ENCODE measurements at regions not wholly inside any gene's neighbourhood (a gene's known extent, or its start where the extent isn't known, plus 50 kb on each side); places are given as distances from the start of the nearest gene placed in this dataset.

GRCh38 chr22:49405590-49405989 lies 422.1 kb downstream of the BRD1 start:
- no peak overlapping the region for H3K9ac ChIP-seq (ENCODE audit: low read length in 5 of 5)
- H3K4me3 ChIP-seq (ENCODE audit: low read depth in 1 of 5, low read length in 5 of 5): no peak overlapping the region
- H3K4me1 ChIP-seq (ENCODE audit: control insufficient read depth in 5 of 5, insufficient read depth in 5 of 5, low read length in 5 of 5): no peaks in the 10 kb centered on the region

GRCh38 chr22:49404576-49405241 lies 423.0 kb downstream of the BRD1 start:
- no peaks in the 10 kb centered on the region for H3K4me1 ChIP-seq (ENCODE audit: control insufficient read depth in 5 of 5, insufficient read depth in 5 of 5, low read length in 5 of 5)
- H3K9ac ChIP-seq (ENCODE audit: low read length in 5 of 5): no peak overlapping the region
- H3K9me3 ChIP-seq (ENCODE audit: control insufficient read depth in 5 of 5, low read length in 5 of 5): peaks cover 0 to 6% (median 0%) of the 10 kb centered on the region in 5 donors
- H3K27ac ChIP-seq (ENCODE audit: low read depth, low read length): no peak overlapping the region
- no peak overlapping the region for H3K4me3 ChIP-seq (ENCODE audit: low read depth in 1 of 5, low read length in 5 of 5)
- H3K36me3 ChIP-seq (ENCODE audit: control insufficient read depth in 5 of 5, insufficient read depth in 5 of 5, low read length in 5 of 5): no peaks in the 10 kb centered on the region
- H3K27me3 ChIP-seq (ENCODE audit: control insufficient read depth in 5 of 5, insufficient read depth in 4 of 5, low read length in 5 of 5): peaks cover 4 to 25% (median 16%) of the 10 kb centered on the region in 5 donors

More at GRCh38 chr22:49405590-49405989, 422.1 kb downstream of the BRD1 start:
- H3K27ac ChIP-seq (ENCODE audit: low read depth, low read length): no peak overlapping the region
- H3K36me3 ChIP-seq (ENCODE audit: control insufficient read depth in 5 of 5, insufficient read depth in 5 of 5, low read length in 5 of 5): no peaks in the 10 kb centered on the region
- H3K27me3 ChIP-seq (ENCODE audit: control insufficient read depth in 5 of 5, insufficient read depth in 4 of 5, low read length in 5 of 5): peaks cover 4 to 23% (median 13%) of the 10 kb centered on the region in 5 donors
- peaks cover 0 to 7% (median 0%) of the 10 kb centered on the region in 5 donors for H3K9me3 ChIP-seq (ENCODE audit: control insufficient read depth in 5 of 5, low read length in 5 of 5)

GRCh38 chr22:49404020-49404419 lies 423.7 kb downstream of the BRD1 start:
- peaks cover 0 to 4% (median 0%) of the 10 kb centered on the region in 5 donors for H3K9me3 ChIP-seq (ENCODE audit: control insufficient read depth in 5 of 5, low read length in 5 of 5)
- no peak overlapping the region for H3K9ac ChIP-seq (ENCODE audit: low read length in 5 of 5)
- H3K27me3 ChIP-seq (ENCODE audit: control insufficient read depth in 5 of 5, insufficient read depth in 4 of 5, low read length in 5 of 5): peaks cover 11 to 25% (median 16%) of the 10 kb centered on the region in 5 donors
- no peak overlapping the region for H3K4me3 ChIP-seq (ENCODE audit: low read depth in 1 of 5, low read length in 5 of 5)
- H3K4me1 ChIP-seq (ENCODE audit: control insufficient read depth in 5 of 5, insufficient read depth in 5 of 5, low read length in 5 of 5): no peaks in the 10 kb centered on the region
- no peaks in the 10 kb centered on the region for H3K36me3 ChIP-seq (ENCODE audit: control insufficient read depth in 5 of 5, insufficient read depth in 5 of 5, low read length in 5 of 5)
- no peak overlapping the region for H3K27ac ChIP-seq (ENCODE audit: low read depth, low read length)

GRCh38 chr22:49403102-49403501 lies 424.6 kb downstream of the BRD1 start:
- H3K9ac ChIP-seq (ENCODE audit: low read length in 5 of 5): no peak overlapping the region
- peaks cover 11 to 26% (median 16%) of the 10 kb centered on the region in 5 donors for H3K27me3 ChIP-seq (ENCODE audit: control insufficient read depth in 5 of 5, insufficient read depth in 4 of 5, low read length in 5 of 5)
- H3K4me1 ChIP-seq (ENCODE audit: control insufficient read depth in 5 of 5, insufficient read depth in 5 of 5, low read length in 5 of 5): no peaks in the 10 kb centered on the region
- H3K36me3 ChIP-seq (ENCODE audit: control insufficient read depth in 5 of 5, insufficient read depth in 5 of 5, low read length in 5 of 5): no peaks in the 10 kb centered on the region
- H3K4me3 ChIP-seq (ENCODE audit: low read depth in 1 of 5, low read length in 5 of 5): no peak overlapping the region
- H3K9me3 ChIP-seq (ENCODE audit: control insufficient read depth in 5 of 5, low read length in 5 of 5): peaks cover 0 to 4% (median 0%) of the 10 kb centered on the region in 5 donors
- H3K27ac ChIP-seq (ENCODE audit: low read depth, low read length): no peak overlapping the region

GRCh38 chr22:49402169-49402568 lies 425.5 kb downstream of the BRD1 start:
- Histone ChIP-seq H3K4me3 (ENCODE audit: low read depth in 1 of 5, low read length in 5 of 5) (no peak overlapping the region), H3K36me3 (ENCODE audit: control insufficient read depth in 5 of 5, insufficient read depth in 5 of 5, low read length in 5 of 5) (no peaks in the 10 kb centered on the region), H3K4me1 (ENCODE audit: control insufficient read depth in 5 of 5, insufficient read depth in 5 of 5, low read length in 5 of 5) (no peaks in the 10 kb centered on the region), H3K27me3 (ENCODE audit: control insufficient read depth in 5 of 5, insufficient read depth in 4 of 5, low read length in 5 of 5) (peaks cover 11 to 26% (median 19%) of the 10 kb centered on the region in 5 donors), H3K9me3 (ENCODE audit: control insufficient read depth in 5 of 5, low read length in 5 of 5) (peaks cover 0 to 4% (median 0%) of the 10 kb centered on the region in 5 donors), H3K27ac (ENCODE audit: low read depth, low read length) (no peak overlapping the region), H3K9ac (ENCODE audit: low read length in 5 of 5) (no peak overlapping the region)

- no peaks in the 10 kb centered on the region for H3K4me1 ChIP-seq (ENCODE audit: control insufficient read depth in 5 of 5, insufficient read depth in 5 of 5, low read length in 5 of 5)
- peaks cover 0 to 4% (median 0%) of the 10 kb centered on the region in 5 donors for H3K9me3 ChIP-seq (ENCODE audit: control insufficient read depth in 5 of 5, low read length in 5 of 5)
- no peak overlapping the region for H3K9ac ChIP-seq (ENCODE audit: low read length in 5 of 5)
Observed at GRCh38 chr22:49400941-49401598, 426.6 kb downstream of the BRD1 start.

GRCh38 chr22:49400136-49400940 lies 427.3 kb downstream of the BRD1 start:
- Histone ChIP-seq H3K4me3 (ENCODE audit: low read depth in 1 of 5, low read length in 5 of 5) (no peak overlapping the region), H3K9ac (ENCODE audit: low read length in 5 of 5) (no peak overlapping the region), H3K27me3 (ENCODE audit: control insufficient read depth in 5 of 5, insufficient read depth in 4 of 5, low read length in 5 of 5) (peaks cover 7 to 21% (median 13%) of the 10 kb centered on the region in 5 donors), H3K27ac (ENCODE audit: low read depth, low read length) (no peak overlapping the region), H3K36me3 (ENCODE audit: control insufficient read depth in 5 of 5, insufficient read depth in 5 of 5, low read length in 5 of 5) (no peaks in the 10 kb centered on the region), H3K9me3 (ENCODE audit: control insufficient read depth in 5 of 5, low read length in 5 of 5) (peaks cover 0 to 4% (median 0%) of the 10 kb centered on the region in 5 donors), H3K4me1 (ENCODE audit: control insufficient read depth in 5 of 5, insufficient read depth in 5 of 5, low read length in 5 of 5) (no peaks in the 10 kb centered on the region)

More at GRCh38 chr22:49400941-49401598, 426.6 kb downstream of the BRD1 start:
- Histone ChIP-seq H3K27me3 (ENCODE audit: control insufficient read depth in 5 of 5, insufficient read depth in 4 of 5, low read length in 5 of 5) (peaks cover 7 to 19% (median 13%) of the 10 kb centered on the region in 5 donors), H3K36me3 (ENCODE audit: control insufficient read depth in 5 of 5, insufficient read depth in 5 of 5, low read length in 5 of 5) (no peaks in the 10 kb centered on the region), H3K27ac (ENCODE audit: low read depth, low read length) (no peak overlapping the region), H3K4me3 (ENCODE audit: low read depth in 1 of 5, low read length in 5 of 5) (no peak overlapping the region)

GRCh38 chr22:49398646-49399045 lies 429.0 kb downstream of the BRD1 start:
- H3K27me3 ChIP-seq (ENCODE audit: control insufficient read depth in 5 of 5, insufficient read depth in 4 of 5, low read length in 5 of 5): peaks cover 7 to 16% (median 14%) of the 10 kb centered on the region in 5 donors
- no peak overlapping the region for H3K4me3 ChIP-seq (ENCODE audit: low read depth in 1 of 5, low read length in 5 of 5)
- H3K9me3 ChIP-seq (ENCODE audit: control insufficient read depth in 5 of 5, low read length in 5 of 5): peaks cover 0 to 9% (median 0%) of the 10 kb centered on the region in 5 donors
- no peaks in the 10 kb centered on the region for H3K4me1 ChIP-seq (ENCODE audit: control insufficient read depth in 5 of 5, insufficient read depth in 5 of 5, low read length in 5 of 5)
- no peaks in the 10 kb centered on the region for H3K36me3 ChIP-seq (ENCODE audit: control insufficient read depth in 5 of 5, insufficient read depth in 5 of 5, low read length in 5 of 5)
- no peak overlapping the region for H3K9ac ChIP-seq (ENCODE audit: low read length in 5 of 5)
- no peak overlapping the region for H3K27ac ChIP-seq (ENCODE audit: low read depth, low read length)

- no peak overlapping the region for H3K9ac ChIP-seq (ENCODE audit: low read length in 5 of 5)
- no peaks in the 10 kb centered on the region for H3K36me3 ChIP-seq (ENCODE audit: control insufficient read depth in 5 of 5, insufficient read depth in 5 of 5, low read length in 5 of 5)
- no peaks in the 10 kb centered on the region for H3K4me1 ChIP-seq (ENCODE audit: control insufficient read depth in 5 of 5, insufficient read depth in 5 of 5, low read length in 5 of 5)
- peaks cover 0 to 7% (median 0%) of the 10 kb centered on the region in 5 donors for H3K9me3 ChIP-seq (ENCODE audit: control insufficient read depth in 5 of 5, low read length in 5 of 5)
- no peak overlapping the region for H3K27ac ChIP-seq (ENCODE audit: low read depth, low read length)
- no peak overlapping the region for H3K4me3 ChIP-seq (ENCODE audit: low read depth in 1 of 5, low read length in 5 of 5)
- peaks cover 7 to 21% (median 18%) of the 10 kb centered on the region in 5 donors for H3K27me3 ChIP-seq (ENCODE audit: control insufficient read depth in 5 of 5, insufficient read depth in 4 of 5, low read length in 5 of 5)
Observed at GRCh38 chr22:49398115-49398514, 429.6 kb downstream of the BRD1 start.
